RWPE1 (cell line): ENCODE measurements at regions not wholly inside any gene's neighbourhood (a gene's known extent, or its start where the extent isn't known, plus 50 kb on each side); places are given as distances from the start of the nearest gene placed in this dataset.

Experiments used
- CTCF ChIA-PET: fragments of 350-600 bp; sonication (Branson Sonifier 250); formaldehyde crosslinking; extraction: SDS; loops from one replicate; lab custom pipeline; 2021; lab: Yijun Ruan, JAX
- POLR2A ChIA-PET: fragments of 400-600 bp; formaldehyde crosslinking; extraction: SDS; loops from one replicate; lab custom pipeline; 2020; ENCODE audit warnings: antibody characterized with exemption; ENCODE audit not compliant: low non-redundant PET; lab: Yijun Ruan, JAX
- DNase-seq: peaks from one replicate; pipeline ENCODE4 v3.0.0; 2012; ENCODE audit warnings: low spot score
- H3K27ac ChIP-seq: fragments of 450-650 bp; 2 replicates; pipeline ENCODE4 v1.5.1; 2017
- TF ChIP-seq, protein P1 (sequence below): fragments of 450-650 bp; conservative IDR thresholded peaks from 2 replicates; pipeline ENCODE4 v1.5.1; 2017; ENCODE audit warnings: low read depth, mild to moderate bottlenecking

- DNase-seq = no peak
- ChIA-PET POLR2A (no interaction called here), CTCF (interaction anchor here (0.5 to 1.3 kb wide), 15 partner anchors 8 to 691 kb away, joined by 3 to 8 read pairs (median 4); no protein-coding TSS in a partner anchor)
- TF ChIP-seq, protein P1, sequence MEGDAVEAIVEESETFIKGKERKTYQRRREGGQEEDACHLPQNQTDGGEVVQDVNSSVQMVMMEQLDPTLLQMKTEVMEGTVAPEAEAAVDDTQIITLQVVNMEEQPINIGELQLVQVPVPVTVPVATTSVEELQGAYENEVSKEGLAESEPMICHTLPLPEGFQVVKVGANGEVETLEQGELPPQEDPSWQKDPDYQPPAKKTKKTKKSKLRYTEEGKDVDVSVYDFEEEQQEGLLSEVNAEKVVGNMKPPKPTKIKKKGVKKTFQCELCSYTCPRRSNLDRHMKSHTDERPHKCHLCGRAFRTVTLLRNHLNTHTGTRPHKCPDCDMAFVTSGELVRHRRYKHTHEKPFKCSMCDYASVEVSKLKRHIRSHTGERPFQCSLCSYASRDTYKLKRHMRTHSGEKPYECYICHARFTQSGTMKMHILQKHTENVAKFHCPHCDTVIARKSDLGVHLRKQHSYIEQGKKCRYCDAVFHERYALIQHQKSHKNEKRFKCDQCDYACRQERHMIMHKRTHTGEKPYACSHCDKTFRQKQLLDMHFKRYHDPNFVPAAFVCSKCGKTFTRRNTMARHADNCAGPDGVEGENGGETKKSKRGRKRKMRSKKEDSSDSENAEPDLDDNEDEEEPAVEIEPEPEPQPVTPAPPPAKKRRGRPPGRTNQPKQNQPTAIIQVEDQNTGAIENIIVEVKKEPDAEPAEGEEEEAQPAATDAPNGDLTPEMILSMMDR = no peak
- no peak overlapping the region for H3K27ac ChIP-seq
Measured at GRCh38 chr4:128454881-128455280, 167.3 kb upstream of the PGRMC2 start.

DNA sequence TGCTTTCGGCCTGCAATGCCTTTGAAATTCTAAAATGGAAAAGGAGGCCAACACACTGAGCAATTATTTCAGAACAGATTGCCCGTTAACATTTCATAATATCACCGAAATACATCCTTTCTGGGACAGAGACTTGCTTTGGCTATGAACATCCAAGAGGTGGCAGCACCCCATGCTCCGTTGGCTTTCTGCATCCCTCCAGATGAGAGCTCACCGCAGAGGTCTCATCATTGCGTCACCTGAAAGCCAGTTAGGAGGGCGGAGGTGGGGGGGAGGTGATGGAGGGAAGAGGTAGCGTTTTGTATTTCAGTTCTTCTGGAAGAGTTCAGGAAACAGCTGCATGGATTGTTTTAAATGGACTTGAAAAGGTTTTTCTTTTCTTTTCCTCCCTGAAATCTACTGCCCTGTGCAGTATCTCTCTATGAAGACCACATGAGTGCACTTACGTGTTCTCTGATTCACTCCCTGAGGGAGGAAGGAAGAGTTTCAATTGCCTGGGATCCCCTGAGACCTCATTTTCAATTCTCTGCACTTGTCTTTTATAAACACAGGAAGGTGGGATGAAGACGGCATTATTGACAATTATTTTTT, 166.8 kb upstream of the PGRMC2 start:
- ChIA-PET CTCF (interaction anchor here (0.5 to 1.3 kb wide), 15 partner anchors 8 to 755 kb away, joined by 3 to 8 read pairs (median 4); no protein-coding TSS in a partner anchor), POLR2A (no interaction called here)
- TF ChIP-seq, protein P1 = peak; percentile 85
- no peak overlapping the region for H3K27ac ChIP-seq
- peak; percentile 92 for DNase-seq

GRCh38 chr4:128452415-128452814, 164.8 kb upstream of the PGRMC2 start:
- ChIA-PET POLR2A (interaction anchor here (0.5 kb wide), 1 partner anchor 111 kb away, joined by 3 read pairs; no protein-coding TSS in a partner anchor), CTCF (interaction anchor here (0.6 kb wide), 1 partner anchor 64 kb away, joined by 4 read pairs; no protein-coding TSS in a partner anchor)
- TF ChIP-seq, protein P1 = no peak
- DNase-seq = no peak
- H3K27ac ChIP-seq = no peak overlapping the region

GRCh38 chr4:128451270-128451905, 163.8 kb upstream of the PGRMC2 start:
- CTCF ChIA-PET = no interaction called here
- DNase-seq = no peak

DNA sequence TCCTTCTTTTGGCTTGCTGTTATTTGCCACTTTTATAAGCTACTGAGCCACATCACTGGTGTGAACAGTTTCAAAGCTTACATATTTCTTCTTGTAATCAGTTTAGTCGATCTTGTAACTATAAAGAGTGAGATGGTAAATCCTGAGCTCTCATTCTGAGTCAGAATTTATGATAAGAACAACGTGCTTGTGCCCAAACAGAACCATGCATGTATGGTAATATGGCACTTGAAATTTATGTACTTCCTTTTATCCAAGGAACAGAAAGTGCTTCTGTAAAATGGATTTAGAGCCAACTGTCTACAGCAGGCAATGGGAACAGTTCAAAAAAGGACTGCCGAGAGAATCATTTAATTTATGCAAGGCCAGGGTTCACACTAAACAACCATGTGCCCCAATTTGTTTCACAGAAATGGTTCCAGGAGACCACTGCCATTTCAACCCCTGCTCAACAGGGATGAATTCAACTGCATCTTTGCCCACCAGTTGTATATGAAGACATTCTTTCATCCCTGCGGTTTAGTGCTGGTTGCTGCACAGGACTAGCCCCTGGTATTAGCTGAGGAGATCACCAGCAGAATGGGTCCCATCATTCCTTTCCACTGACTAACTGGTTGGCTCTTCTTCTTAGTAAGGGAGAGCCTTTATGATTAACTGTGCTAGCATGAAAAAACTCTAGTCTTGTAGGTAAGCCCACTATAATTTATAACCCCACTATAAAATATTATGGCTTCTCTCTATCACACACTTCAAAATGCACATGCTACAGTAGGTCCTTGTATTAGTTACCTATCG, 162.9 kb upstream of the PGRMC2 start:
- ChIA-PET CTCF (no interaction called here), POLR2A (no interaction called here)
- no peak overlapping the region for H3K27ac ChIP-seq
- DNase-seq = no peak
- TF ChIP-seq, protein P1 = no peak

More at GRCh38 chr4:128451270-128451905, 163.8 kb upstream of the PGRMC2 start:
- TF ChIP-seq, protein P1 = no peak
- H3K27ac ChIP-seq = no peak overlapping the region
- POLR2A ChIA-PET = no interaction called here

DNA sequence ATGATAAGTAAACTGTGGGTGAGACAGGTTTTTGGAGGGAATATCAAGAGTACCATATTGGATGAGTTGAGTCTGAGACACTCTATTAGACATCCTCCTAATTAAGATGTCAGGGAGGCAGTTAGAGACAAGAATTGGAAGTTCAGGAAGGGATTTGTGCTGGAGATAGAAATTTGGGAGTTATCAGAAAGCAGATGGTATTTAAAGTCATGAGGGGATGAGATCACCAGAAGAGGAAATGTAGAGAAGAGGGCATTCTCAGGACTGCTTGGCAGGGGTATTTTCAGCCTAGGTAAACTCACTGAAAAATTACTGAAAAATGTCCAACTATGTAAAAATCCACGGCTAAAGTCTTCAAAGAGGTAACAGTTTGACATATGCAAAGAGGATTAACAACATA, 161.6 kb upstream of the PGRMC2 start:
- CTCF ChIA-PET = interaction anchor here (0.9 kb wide), 1 partner anchor 258 kb away, joined by 3 read pairs; no protein-coding TSS in a partner anchor
- H3K27ac ChIP-seq = no peak overlapping the region
- DNase-seq = no peak
- TF ChIP-seq, protein P1 = no peak
- POLR2A ChIA-PET = no interaction called here
